Mucosa of descending colon (tissue), 3 donors: ENCODE measurements at regions not wholly inside any gene's neighbourhood (a gene's known extent, or its start where the extent isn't known, plus 50 kb on each side); places are given as distances from the start of the nearest gene placed in this dataset.

Experiments used
- ATAC-seq: fragments of 200-7000 bp; cut with Tn5 transposase; one replicate; pipeline ENCODE4 v1.9.1; 2020; ENCODE audit warnings: mild to moderate bottlenecking, moderate library complexity
- DNase-seq, 3 donors: peaks; one replicate each; pipeline ENCODE4 v3.0.0-alpha.2; 2020
- H3K36me3 ChIP-seq: fragments of 200-600 bp; one replicate; pipeline ENCODE4 v1.8.0; 2021; ENCODE audit warnings: low read depth, mild to moderate bottlenecking
- H3K4me1 ChIP-seq: fragments of 200-600 bp; one replicate; pipeline ENCODE4 v1.8.0; 2021; ENCODE audit warnings: low read depth, mild to moderate bottlenecking
- H3K4me3 ChIP-seq: fragments of 200-600 bp; one replicate; pipeline ENCODE4 v1.8.0; 2021; ENCODE audit warnings: mild to moderate bottlenecking
- H3K9me3 ChIP-seq: fragments of 200-600 bp; one replicate; pipeline ENCODE4 v1.8.0; 2021; ENCODE audit warnings: mild to moderate bottlenecking
- CTCF ChIP-seq: fragments of 200-600 bp; IDR thresholded peaks from one replicate; pipeline ENCODE4 v1.8.0; 2022; ENCODE audit warnings: antibody characterized with exemption, mild to moderate bottlenecking
- intact Hi-C, 2 donors: fragments of 100-400 bp; cut with DNase I in 1 of 2; cut with micrococcal nuclease in 1 of 2; formaldehyde crosslinking; loops; one replicate each; pipeline versions ENCODE4 v1.11.0 to v1.11.1; 2022; cut with DNase I, micrococcal nuclease
- donor health status: DM: no; HTN: no; CAD: no; lungs with moderate emphysema.
- donor health status: DM: no; HTN: no; CAD: no.
- donor health status: DM: no; HTN: yes; CAD: no.

GRCh38 chr6:11480541-11480940 lies 57.0 kb upstream of the TMEM170B start:
- no peak overlapping the region for H3K4me3 ChIP-seq
- intact Hi-C loops = no loop called here
- no peak for TF ChIP-seq CTCF

GRCh38 chr6:11479296-11479695 lies 58.3 kb upstream of the TMEM170B start:
- TF ChIP-seq CTCF = no peak
- H3K9me3 ChIP-seq = no peaks in the 10 kb centered on the region
- intact Hi-C loops = no loop called here
- no peak for ATAC-seq
- H3K4me3 ChIP-seq = no peak overlapping the region
- DNase-seq = no peak
- H3K36me3 ChIP-seq = no peaks in the 10 kb centered on the region
- H3K4me1 ChIP-seq = no peaks in the 10 kb centered on the region

More at GRCh38 chr6:11480541-11480940, 57.0 kb upstream of the TMEM170B start:
- no peak for DNase-seq
- Histone ChIP-seq H3K36me3 (no peaks in the 10 kb centered on the region), H3K4me1 (no peaks in the 10 kb centered on the region), H3K9me3 (no peaks in the 10 kb centered on the region)
- no peak for ATAC-seq

- no peak for DNase-seq
- intact Hi-C loops = no loop called here
- Histone ChIP-seq H3K9me3 (no peaks in the 10 kb centered on the region), H3K4me1 (no peaks in the 10 kb centered on the region), H3K36me3 (no peaks in the 10 kb centered on the region), H3K4me3 (no peak overlapping the region)
- no peak for TF ChIP-seq CTCF
- ATAC-seq = no peak
Observed at GRCh38 chr6:11478586-11478985, 59.0 kb upstream of the TMEM170B start.

GRCh38 chr6:11475016-11475415 lies 62.5 kb upstream of the TMEM170B start:
- Histone ChIP-seq H3K4me1 (no peaks in the 10 kb centered on the region), H3K9me3 (no peaks in the 10 kb centered on the region), H3K4me3 (no peak overlapping the region), H3K36me3 (no peaks in the 10 kb centered on the region)
- DNase-seq (no peak), ATAC-seq (no peak)
- intact Hi-C loops = no loop called here
- no peak for TF ChIP-seq CTCF

- DNase-seq = no peak
- ATAC-seq = no peak
- intact Hi-C loops = no loop called here
- Histone ChIP-seq H3K4me1 (no peaks in the 10 kb centered on the region), H3K36me3 (no peaks in the 10 kb centered on the region), H3K9me3 (no peaks in the 10 kb centered on the region), H3K4me3 (no peak overlapping the region)
- TF ChIP-seq CTCF = no peak
Observed at GRCh38 chr6:11473008-11473740, 64.4 kb upstream of the TMEM170B start.

- TF ChIP-seq CTCF = no peak
- DNase-seq (no peak), ATAC-seq (no peak)
- no peaks in the 10 kb centered on the region for H3K36me3 ChIP-seq
- H3K4me3 ChIP-seq = no peak overlapping the region
- H3K4me1 ChIP-seq = no peaks in the 10 kb centered on the region
- H3K9me3 ChIP-seq = no peaks in the 10 kb centered on the region
- intact Hi-C loops = no loop called here
Observed at GRCh38 chr6:11471261-11471660, 66.3 kb upstream of the TMEM170B start.
